ENCODE measurements at regions not wholly inside any gene's neighbourhood (a gene's known extent, or its start where the extent isn't known, plus 50 kb on each side); places are given as distances from the start of the nearest gene placed in this dataset.

GRCh38 chr11:56816259-56816658, 67.8 kb upstream of the OR9G4 start:
- no peak for DNase-seq (ENCODE audit: extremely low spot score, unreplicated experiment)
- H3K4me1 Mint-ChIP-seq (ENCODE audit: unreplicated experiment), result no peaks in the 10 kb centered on the region
- H3K27ac Mint-ChIP-seq, result no peak overlapping the region
- no peaks in the 10 kb centered on the region for H3K9me3 Mint-ChIP-seq
- no peaks in the 10 kb centered on the region for H3K27me3 Mint-ChIP-seq
- no peaks in the 10 kb centered on the region for H3K36me3 Mint-ChIP-seq
- no peak for TF ChIP-seq CTCF (conservative IDR thresholded peaks at IDR 0.05)
- no peak overlapping the region for H3K4me3 Mint-ChIP-seq

GRCh38 chr11:56808326-56808725, 59.8 kb upstream of the OR9G4 start:
- Mint-ChIP-seq H3K36me3 (no peaks in the 10 kb centered on the region), H3K9me3 (no peaks in the 10 kb centered on the region), H3K4me1 (ENCODE audit: unreplicated experiment) (no peaks in the 10 kb centered on the region), H3K27me3 (no peaks in the 10 kb centered on the region), H3K27ac (no peak overlapping the region), H3K4me3 (no peak overlapping the region)
- DNase-seq (ENCODE audit: extremely low spot score, unreplicated experiment), result no peak
- TF ChIP-seq CTCF (conservative IDR thresholded peaks at IDR 0.05), result no peak

- no peak for TF ChIP-seq CTCF (conservative IDR thresholded peaks at IDR 0.05)
- Mint-ChIP-seq H3K27ac (no peak overlapping the region), H3K4me3 (no peak overlapping the region), H3K27me3 (no peaks in the 10 kb centered on the region), H3K36me3 (no peaks in the 10 kb centered on the region), H3K4me1 (ENCODE audit: unreplicated experiment) (no peaks in the 10 kb centered on the region), H3K9me3 (no peaks in the 10 kb centered on the region)
- no peak for DNase-seq (ENCODE audit: extremely low spot score, unreplicated experiment)
Observed at GRCh38 chr11:56799691-56800210, 51.3 kb upstream of the OR9G4 start.

All from type B pancreatic cell (in vitro differentiated cells).